CMK (cell line): ENCODE measurements at regions not wholly inside any gene's neighbourhood (a gene's known extent, or its start where the extent isn't known, plus 50 kb on each side); places are given as distances from the start of the nearest gene placed in this dataset.

Experiments
- DNase-seq: peaks from one replicate; pipeline ENCODE4 v3.0.0-alpha.2; 2010; ENCODE audit warnings: low read depth

DNA sequence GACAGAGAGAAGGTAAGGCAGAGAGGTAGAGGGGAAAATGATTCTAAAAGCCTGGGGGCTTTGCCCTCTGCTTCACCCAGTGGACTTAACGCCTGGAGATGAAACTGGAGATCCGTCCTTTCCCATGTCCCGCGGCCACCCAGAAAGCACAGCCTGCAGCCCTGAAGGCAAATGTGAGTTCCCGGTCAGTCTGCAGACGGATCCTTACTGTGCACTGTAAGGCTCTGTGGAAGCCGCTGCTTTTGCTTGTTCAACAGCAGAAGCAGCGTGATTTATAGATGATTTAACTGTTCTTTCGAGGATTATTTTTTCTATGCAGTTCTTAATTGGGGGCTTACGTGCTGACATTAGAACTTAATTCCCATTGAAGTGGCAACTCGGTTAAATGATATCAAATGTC lies 290.4 kb downstream of the FOXL1 start:
- DNase-seq, result no peak

GRCh38 chr16:86869288-86870022 lies 291.1 kb downstream of the FOXL1 start:
- no peak for DNase-seq

- no peak for DNase-seq
Measured at GRCh38 chr16:86870380-86870779, 292.0 kb downstream of the FOXL1 start.

- DNase-seq, result no peak
Measured at GRCh38 chr16:86872131-86872530, 293.8 kb downstream of the FOXL1 start.

GRCh38 chr16:86872833-86873232 lies 294.5 kb downstream of the FOXL1 start:
- no peak for DNase-seq

GRCh38 chr16:86874141-86874540 lies 295.8 kb downstream of the FOXL1 start:
- DNase-seq, result no peak

DNA sequence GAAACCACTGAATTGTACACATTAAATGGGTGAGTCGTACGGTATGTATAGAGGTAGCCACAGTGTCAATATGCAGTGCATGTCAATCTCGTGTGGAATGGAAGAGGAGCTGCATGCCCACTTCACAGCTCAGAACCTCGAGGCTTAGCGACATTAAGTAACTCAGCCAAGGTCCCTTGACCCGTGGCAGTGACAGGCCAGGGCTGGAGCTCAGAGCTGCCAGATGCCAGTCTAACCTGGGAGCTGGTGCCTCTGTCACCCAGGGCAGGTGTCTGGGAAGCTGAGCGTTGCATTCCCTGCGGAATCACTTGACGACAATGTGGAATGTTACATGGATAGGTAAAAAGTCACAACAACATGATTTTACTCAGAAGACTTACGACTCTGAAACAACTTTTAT lies 298.1 kb downstream of the FOXL1 start:
- DNase-seq, result no peak

DNA sequence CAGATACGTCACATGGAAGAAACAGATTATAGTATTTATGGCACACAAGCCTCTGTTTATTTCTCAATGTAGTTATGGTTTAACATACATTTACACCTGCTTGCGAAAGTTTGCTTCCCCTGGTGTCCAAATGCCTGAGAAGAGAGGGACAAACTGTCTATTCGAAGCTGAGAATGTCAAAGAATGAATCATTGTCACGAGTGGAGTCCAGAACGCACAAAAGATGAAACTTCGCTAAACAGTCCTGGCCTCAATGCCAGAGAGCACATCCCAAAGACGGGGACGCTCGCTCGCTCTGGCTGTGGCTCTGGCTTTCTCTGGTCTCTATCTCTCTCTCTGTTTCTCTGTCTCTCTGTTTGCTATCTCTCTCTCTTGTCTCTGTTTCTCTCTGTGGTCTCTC lies 298.8 kb downstream of the FOXL1 start:
- DNase-seq, result no peak

DNA sequence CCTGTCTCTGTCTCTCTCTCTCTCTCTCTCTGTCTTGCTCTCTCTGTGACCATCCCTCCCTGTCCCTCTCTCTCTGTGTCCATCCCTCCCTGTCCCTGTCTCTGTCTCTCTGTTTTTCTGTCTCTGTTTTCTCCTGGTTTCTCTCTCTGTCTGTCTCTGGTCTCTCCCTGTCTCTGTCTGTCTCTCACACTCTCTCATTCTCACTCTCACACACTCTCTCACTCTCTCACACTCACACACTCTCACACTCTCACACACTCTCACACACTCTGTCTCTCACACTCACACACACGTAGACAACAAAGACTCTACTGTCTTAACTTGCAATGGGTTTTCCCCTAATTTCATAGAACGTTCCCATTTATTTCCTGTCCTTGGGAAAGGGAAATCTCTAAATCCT lies 299.5 kb downstream of the FOXL1 start:
- DNase-seq, result no peak

GRCh38 chr16:86878236-86879080 lies 300.1 kb downstream of the FOXL1 start:
- no peak for DNase-seq

DNA sequence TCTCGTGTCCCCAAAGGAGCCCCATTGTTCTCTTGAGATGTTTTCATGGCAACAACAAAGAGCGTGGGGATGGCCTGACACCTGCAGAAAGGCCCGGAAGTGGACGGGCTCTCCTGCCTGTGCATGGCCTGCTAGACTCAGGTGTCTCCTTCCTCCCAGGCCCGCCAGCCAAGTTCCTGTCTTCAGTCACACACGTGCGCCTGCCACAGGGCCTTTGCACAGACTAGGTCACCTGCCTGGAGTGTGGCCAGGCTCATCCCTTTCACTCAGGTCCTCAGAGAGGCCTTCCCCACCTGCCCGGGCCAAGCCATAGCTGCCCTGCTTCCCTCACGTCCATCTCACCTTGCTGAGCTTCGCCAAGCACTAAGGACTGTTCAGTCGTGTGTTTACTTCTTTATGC lies 300.9 kb downstream of the FOXL1 start:
- no peak for DNase-seq

DNA sequence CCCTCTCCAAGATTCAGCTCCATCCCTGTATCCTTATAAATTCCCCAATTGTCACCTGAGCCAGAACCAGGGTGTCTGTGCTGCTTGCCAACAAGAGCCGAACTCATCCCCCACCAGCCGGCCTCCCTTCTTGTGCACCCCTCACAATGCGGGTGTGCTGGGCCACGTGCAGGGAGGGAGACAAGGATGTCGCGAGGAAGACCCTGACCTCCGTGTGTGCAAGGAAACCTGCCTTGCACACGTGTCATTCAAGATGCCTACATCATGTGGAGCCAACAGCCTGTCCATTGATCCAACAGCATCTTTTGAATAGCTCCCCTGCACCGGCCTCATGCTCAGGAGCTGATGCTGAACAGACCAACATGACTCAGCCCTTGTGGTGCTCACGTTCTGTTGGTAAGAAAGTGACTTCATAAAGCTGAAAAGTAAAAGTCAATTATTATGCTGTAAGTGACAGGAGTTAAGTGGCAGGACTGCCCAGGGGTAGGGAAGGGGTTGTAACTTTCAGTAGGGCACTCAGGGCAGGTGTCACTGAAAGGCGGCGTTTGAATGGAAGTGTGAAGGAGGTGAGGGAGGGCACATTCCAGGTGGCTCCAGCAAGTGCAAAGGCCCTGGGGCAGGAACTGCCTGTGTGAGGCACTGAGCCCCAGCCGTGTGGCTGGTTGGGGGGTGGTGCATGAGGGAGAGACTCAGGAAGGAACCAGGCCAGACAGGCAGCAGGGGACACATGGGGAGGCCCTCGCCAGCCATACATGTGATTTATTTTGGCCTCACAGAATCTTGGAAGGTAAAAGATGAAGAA lies 302.2 kb downstream of the FOXL1 start:
- DNase-seq, result no peak

GRCh38 chr16:86881118-86881510 lies 302.8 kb downstream of the FOXL1 start:
- no peak for DNase-seq

DNA sequence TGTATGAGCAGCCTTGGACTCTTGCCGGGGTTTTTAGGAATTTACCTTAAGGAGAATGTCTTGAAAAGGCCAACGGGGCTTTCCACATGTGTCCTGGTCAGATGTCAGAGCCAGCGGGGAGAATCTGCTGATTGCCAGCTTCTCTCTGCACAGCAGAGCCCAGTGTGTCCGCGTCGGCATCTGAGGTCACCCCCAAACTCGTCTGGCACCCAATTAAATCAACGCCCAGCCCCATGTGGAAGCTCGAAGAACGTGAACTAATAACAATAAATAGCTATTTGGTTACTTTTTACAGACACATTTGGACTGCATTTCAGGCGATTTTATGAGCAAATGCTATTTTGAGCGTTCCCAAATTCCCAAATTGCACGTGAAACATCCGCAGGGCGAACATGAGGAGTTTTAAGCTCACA lies 303.5 kb downstream of the FOXL1 start:
- DNase-seq, result no peak

DNA sequence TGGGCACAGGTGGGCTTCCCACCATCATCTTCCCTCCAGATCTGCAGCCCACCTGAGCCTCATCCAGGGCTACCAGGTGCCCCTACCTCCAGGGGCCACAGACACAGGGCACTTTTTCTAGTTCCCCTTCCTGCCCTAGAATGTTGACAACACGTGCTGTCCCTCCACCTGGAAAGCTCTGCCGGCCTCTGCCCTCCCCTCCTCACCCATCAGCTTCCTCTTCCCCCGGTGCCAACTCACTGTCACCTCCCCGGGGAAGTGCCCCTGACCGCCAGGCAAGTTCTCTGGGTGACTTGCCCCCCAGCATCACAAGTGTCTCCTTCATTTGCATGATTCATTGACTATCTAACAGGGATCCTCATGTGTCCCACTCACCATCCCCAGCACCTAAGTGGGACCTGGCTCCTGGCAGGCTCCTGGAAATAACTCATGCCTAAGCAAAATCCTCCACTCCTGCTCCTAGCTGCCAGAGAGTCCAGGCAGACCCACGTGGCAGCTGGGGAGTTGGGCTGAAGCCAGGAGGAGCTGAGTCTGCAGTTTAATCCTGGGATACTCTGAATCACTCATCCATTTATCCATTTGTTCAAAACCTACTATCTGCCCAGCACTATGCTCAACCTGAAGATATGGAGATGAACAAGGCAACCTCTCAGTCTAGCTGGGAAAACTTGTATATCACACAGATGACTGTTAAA lies 304.4 kb downstream of the FOXL1 start:
- DNase-seq, result no peak

- no peak for DNase-seq
Measured at GRCh38 chr16:86883583-86884389, 305.4 kb downstream of the FOXL1 start.

DNA sequence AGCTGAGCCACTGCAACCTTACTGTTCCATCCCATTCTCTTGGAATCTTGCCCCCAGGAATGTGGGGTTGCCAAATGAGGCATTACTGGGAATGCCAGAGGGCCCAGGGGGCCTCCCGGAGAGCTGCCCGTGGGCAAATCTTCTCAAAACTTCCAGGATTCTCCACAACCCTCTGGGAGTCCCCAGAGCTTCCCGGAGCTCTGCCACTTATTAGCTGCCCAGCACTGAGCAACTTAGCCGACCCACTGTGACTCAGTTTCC lies 306.0 kb downstream of the FOXL1 start:
- no peak for DNase-seq

GRCh38 chr16:86885139-86885538 lies 306.8 kb downstream of the FOXL1 start:
- DNase-seq, result no peak

- no peak for DNase-seq
Measured at GRCh38 chr16:86886651-86887050, 308.3 kb downstream of the FOXL1 start.

GRCh38 chr16:86887416-86887815 lies 309.1 kb downstream of the FOXL1 start:
- DNase-seq, result no peak

DNA sequence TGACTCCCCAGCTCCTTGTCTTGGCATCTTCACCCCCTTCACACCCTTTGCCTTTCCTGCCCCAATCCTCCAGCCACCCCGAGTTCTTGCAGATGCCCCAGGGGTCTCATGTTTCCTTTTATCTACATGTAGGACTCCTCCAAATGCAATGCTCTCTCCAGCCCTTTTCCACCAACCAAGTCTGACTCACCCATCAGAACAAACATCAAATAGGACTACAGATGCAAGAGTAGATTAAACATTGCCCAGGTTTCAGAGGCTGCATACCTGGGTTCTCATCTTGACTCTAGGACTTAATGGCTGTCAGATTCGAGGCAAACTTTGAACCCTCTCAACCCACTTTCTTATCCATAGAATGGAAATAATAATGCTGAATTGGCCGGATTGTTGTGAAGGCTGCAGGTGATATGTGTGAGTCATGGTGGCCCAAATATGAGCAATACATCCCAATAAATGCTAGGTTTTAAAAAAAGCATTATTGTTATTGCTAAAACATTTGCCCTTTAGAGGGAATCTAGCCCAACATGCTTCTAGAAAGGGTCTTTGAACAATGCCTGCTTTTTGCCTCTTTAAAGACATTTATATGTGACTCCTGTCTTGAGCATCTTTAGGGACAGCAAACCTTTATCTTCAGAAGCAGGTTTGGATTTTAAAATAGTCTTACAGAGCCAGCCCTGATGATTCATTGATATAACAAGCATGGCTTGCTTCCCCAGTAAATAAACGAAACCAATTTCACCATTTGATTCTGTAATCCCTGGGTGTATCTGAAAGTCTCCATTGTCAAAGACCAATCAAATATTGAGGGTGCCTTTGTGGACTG lies 310.1 kb downstream of the FOXL1 start:
- DNase-seq, result no peak
